ENCODE measurements at regions not wholly inside any gene's neighbourhood (a gene's known extent, or its start where the extent isn't known, plus 50 kb on each side); places are given as distances from the start of the nearest gene placed in this dataset.

DNA sequence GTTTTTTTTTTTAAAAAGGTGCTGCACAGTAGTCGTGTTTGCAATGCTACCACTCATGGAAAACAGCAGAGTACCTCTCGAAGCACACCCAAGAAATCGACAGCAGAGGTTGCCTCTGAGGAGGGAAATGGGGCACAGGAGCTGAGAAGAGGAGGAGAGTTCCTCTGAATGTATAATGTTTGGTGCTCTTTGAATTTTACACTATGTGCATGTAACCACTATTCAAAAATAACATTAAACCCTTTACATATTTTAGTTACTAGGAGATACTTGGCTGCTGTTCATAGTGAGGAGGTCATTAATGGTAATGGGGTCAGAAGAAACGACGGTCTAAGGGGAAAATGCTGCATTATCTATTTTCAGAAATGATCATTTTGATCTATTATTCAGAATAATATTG lies 129.4 kb upstream of the CLEC14A start:
- no TSS peak for BruUV-seq (replicated peaks)
- H3K27me3 ChIP-seq (ENCODE audit: insufficient read depth, low read length) = no peaks in the 10 kb centered on the region
- no peaks in the 10 kb centered on the region; a peak in 1 of 4 replicates for H3K9me3 ChIP-seq (ENCODE audit: control insufficient read depth in 1 of 2, insufficient read depth in 1 of 2, low read depth in 1 of 2, low read length in 2 of 2)
- H3K27ac ChIP-seq (ENCODE audit: low read depth, low read length) = no peak overlapping the region
- H2AFZ ChIP-seq (ENCODE audit: low read depth, low read length, poor library complexity, severe bottlenecking) = no peak overlapping the region
- no peaks in the 10 kb centered on the region for H3K36me3 ChIP-seq (ENCODE audit: control insufficient read depth in 1 of 2, insufficient read depth in 2 of 2, low read length in 2 of 2)
- no peak overlapping the region for H3K4me2 ChIP-seq (ENCODE audit: low read length)
- H3K79me2 ChIP-seq (ENCODE audit: insufficient read depth, low read length) = no peaks in the 10 kb centered on the region
- TF ChIP-seq TCF7L2 (IDR thresholded peaks at IDR 0.05; ENCODE audit: borderline replicate concordance, extremely low read depth, insufficient read depth, insufficient read length) (no peak), CBX3 (IDR thresholded peaks at IDR 0.05; ENCODE audit: low read depth) (no peak), ZNF274 (IDR thresholded peaks at IDR 0.05; ENCODE audit: low read depth, low read length) (no peak)
- H3K9me2 ChIP-seq (ENCODE audit: insufficient read depth) = no peaks in the 10 kb centered on the region
- H3K4me3 ChIP-seq (replicated peaks in 1 of 2; ENCODE audit: low read depth in 1 of 2, low read length in 2 of 2) = no peak overlapping the region
- no peaks in the 10 kb centered on the region for H3K4me1 ChIP-seq (ENCODE audit: control insufficient read depth in 1 of 2, insufficient read depth in 2 of 2, low read length in 2 of 2)
- ATAC-seq (no peak), DNase-seq (ENCODE audit: low read depth, low spot score) (no peak)
- intact Hi-C loops (cut with micrococcal nuclease) = no loop called here
- ChIA-PET RAD21 (ENCODE audit: low non-redundant PET in 1 of 2, low total read pairs in 2 of 2, uncharacterized antibody in 2 of 2, unreplicated experiment in 2 of 2) (no interaction called here), CTCF (no interaction called here), POLR2A (no interaction called here)
- H4K20me1 ChIP-seq (ENCODE audit: insufficient read depth) = no peaks in the 10 kb centered on the region
- H3K9ac ChIP-seq (ENCODE audit: low read length) = no peak overlapping the region

DNA sequence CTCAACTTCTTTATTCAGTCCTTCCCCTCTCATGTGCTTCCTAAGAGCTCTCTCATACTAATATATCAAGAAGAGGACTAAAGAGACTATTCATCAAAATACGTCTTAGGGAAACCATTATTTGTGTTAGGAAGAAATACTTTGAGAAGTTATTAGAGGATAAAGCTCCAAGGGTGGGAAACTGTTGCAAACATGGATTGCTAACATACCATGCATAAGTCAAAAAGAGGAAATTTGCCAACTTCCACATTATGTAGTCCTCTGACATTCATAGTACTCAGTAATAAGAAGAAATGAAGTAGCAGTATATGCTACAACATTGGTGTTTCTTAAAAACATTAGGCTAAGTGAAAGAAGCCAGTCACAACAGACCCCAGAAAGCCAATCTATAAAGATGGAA lies 128.8 kb upstream of the CLEC14A start:
- Histone ChIP-seq H2AFZ (ENCODE audit: low read depth, low read length, poor library complexity, severe bottlenecking) (no peak overlapping the region), H3K9me2 (ENCODE audit: insufficient read depth) (no peaks in the 10 kb centered on the region), H3K4me3 (replicated peaks in 1 of 2; ENCODE audit: low read depth in 1 of 2, low read length in 2 of 2) (no peak overlapping the region), H3K9me3 (ENCODE audit: control insufficient read depth in 1 of 2, insufficient read depth in 1 of 2, low read depth in 1 of 2, low read length in 2 of 2) (no peaks in the 10 kb centered on the region; a peak in 1 of 4 replicates), H3K9ac (ENCODE audit: low read length) (no peak overlapping the region), H3K27ac (ENCODE audit: low read depth, low read length) (no peak overlapping the region), H4K20me1 (ENCODE audit: insufficient read depth) (no peaks in the 10 kb centered on the region), H3K36me3 (ENCODE audit: control insufficient read depth in 1 of 2, insufficient read depth in 2 of 2, low read length in 2 of 2) (no peaks in the 10 kb centered on the region), H3K79me2 (ENCODE audit: insufficient read depth, low read length) (no peaks in the 10 kb centered on the region), H3K4me2 (ENCODE audit: low read length) (no peak overlapping the region), H3K4me1 (ENCODE audit: control insufficient read depth in 1 of 2, insufficient read depth in 2 of 2, low read length in 2 of 2) (no peaks in the 10 kb centered on the region), H3K27me3 (ENCODE audit: insufficient read depth, low read length) (no peaks in the 10 kb centered on the region)
- DNase-seq (ENCODE audit: low read depth, low spot score) = no peak
- no peak for ATAC-seq
- CTCF ChIA-PET = no interaction called here
- TF ChIP-seq, protein P1, sequence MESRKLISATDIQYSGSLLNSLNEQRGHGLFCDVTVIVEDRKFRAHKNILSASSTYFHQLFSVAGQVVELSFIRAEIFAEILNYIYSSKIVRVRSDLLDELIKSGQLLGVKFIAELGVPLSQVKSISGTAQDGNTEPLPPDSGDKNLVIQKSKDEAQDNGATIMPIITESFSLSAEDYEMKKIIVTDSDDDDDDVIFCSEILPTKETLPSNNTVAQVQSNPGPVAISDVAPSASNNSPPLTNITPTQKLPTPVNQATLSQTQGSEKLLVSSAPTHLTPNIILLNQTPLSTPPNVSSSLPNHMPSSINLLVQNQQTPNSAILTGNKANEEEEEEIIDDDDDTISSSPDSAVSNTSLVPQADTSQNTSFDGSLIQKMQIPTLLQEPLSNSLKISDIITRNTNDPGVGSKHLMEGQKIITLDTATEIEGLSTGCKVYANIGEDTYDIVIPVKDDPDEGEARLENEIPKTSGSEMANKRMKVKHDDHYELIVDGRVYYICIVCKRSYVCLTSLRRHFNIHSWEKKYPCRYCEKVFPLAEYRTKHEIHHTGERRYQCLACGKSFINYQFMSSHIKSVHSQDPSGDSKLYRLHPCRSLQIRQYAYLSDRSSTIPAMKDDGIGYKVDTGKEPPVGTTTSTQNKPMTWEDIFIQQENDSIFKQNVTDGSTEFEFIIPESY (IDR thresholded peaks at IDR 0.05; ENCODE audit: extremely low read depth, insufficient replicate concordance, low read length) = no peak
- no peak for TF ChIP-seq CEBPB (IDR thresholded peaks at IDR 0.05; ENCODE audit: low read depth)
- no peak for TF ChIP-seq EGR1 (IDR thresholded peaks at IDR 0.05; ENCODE audit: low read depth)
- TF ChIP-seq, protein P2, sequence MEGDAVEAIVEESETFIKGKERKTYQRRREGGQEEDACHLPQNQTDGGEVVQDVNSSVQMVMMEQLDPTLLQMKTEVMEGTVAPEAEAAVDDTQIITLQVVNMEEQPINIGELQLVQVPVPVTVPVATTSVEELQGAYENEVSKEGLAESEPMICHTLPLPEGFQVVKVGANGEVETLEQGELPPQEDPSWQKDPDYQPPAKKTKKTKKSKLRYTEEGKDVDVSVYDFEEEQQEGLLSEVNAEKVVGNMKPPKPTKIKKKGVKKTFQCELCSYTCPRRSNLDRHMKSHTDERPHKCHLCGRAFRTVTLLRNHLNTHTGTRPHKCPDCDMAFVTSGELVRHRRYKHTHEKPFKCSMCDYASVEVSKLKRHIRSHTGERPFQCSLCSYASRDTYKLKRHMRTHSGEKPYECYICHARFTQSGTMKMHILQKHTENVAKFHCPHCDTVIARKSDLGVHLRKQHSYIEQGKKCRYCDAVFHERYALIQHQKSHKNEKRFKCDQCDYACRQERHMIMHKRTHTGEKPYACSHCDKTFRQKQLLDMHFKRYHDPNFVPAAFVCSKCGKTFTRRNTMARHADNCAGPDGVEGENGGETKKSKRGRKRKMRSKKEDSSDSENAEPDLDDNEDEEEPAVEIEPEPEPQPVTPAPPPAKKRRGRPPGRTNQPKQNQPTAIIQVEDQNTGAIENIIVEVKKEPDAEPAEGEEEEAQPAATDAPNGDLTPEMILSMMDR (IDR thresholded peaks at IDR 0.05 in 2 of 3, conservative IDR thresholded peaks at IDR 0.05 in 1 of 3; ENCODE audit: borderline replicate concordance in 1 of 3, insufficient read depth in 1 of 3, low read depth in 2 of 3, low read length in 2 of 3) = no peak
- no peak for TF ChIP-seq ZFX (IDR thresholded peaks at IDR 0.05)
- TF ChIP-seq ELF1 (IDR thresholded peaks at IDR 0.05; ENCODE audit: borderline replicate concordance, low read depth) = no peak
- POLR2A ChIA-PET = no interaction called here
- intact Hi-C loops (cut with micrococcal nuclease) = no loop called here
- BruUV-seq (replicated peaks) = no TSS peak
- RAD21 ChIA-PET (ENCODE audit: low non-redundant PET in 1 of 2, low total read pairs in 2 of 2, uncharacterized antibody in 2 of 2, unreplicated experiment in 2 of 2) = no interaction called here

Measured in HCT116 (cell line).